Stomach (tissue), 4 donors: ENCODE measurements at regions not wholly inside any gene's neighbourhood (a gene's known extent, or its start where the extent isn't known, plus 50 kb on each side); places are given as distances from the start of the nearest gene placed in this dataset.

Experiments used
- EP300 ChIP-seq: sonication (generic); formaldehyde crosslinking; IDR thresholded peaks from one replicate; pipeline ENCODE4 v1.6.1; 2017; ENCODE audit warnings: antibody characterized with exemption
- POLR2A ChIP-seq, 4 donors: fragments of 450-650 bp; IDR thresholded peaks; one replicate each; pipeline ENCODE4 v1.6.1; 2016; ENCODE audit warnings: antibody characterized with exemption in 4 of 4, control low read depth in 2 of 4, mild to moderate bottlenecking in 1 of 4, moderate library complexity in 1 of 4
- POLR2AphosphoS5 ChIP-seq, 3 donors: sonication (generic); formaldehyde crosslinking; IDR thresholded peaks; one replicate each; pipeline ENCODE4 v1.6.1; 2016; ENCODE audit warnings: antibody characterized with exemption in 3 of 3
- TF ChIP-seq, protein P1 (sequence below), 7 experiments: fragments of 450-650 bp in 4 of 7; fragments of 200-600 bp in 3 of 7; sonication (generic) in 3 of 7; IDR thresholded peaks; one replicate each; pipeline ENCODE4 v1.5.1; 2016 to 2019; ENCODE audit warnings: antibody characterized with exemption in 7 of 7, control low read depth in 2 of 7, mild to moderate bottlenecking in 1 of 7

DNA sequence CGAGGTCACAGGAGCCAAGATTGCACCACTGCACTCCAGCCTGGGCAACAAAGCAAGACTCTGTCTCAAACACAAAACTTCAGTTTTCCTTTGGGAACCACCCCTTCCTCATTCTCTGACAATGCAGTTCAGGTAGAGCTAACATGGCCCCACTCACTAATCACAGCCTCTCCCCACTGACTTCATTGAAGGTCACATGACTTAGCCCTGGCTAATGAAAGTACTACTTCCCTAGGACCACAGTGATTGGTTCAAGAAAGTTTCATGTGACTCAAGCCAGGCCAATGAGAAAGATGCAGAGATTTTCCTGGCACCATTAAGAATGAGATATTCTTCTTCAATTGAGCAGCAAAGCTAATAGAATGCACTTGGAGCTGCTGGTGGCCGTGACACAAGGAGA, 67.2 kb upstream of the GPBP1 start:
- TF ChIP-seq, protein P1, sequence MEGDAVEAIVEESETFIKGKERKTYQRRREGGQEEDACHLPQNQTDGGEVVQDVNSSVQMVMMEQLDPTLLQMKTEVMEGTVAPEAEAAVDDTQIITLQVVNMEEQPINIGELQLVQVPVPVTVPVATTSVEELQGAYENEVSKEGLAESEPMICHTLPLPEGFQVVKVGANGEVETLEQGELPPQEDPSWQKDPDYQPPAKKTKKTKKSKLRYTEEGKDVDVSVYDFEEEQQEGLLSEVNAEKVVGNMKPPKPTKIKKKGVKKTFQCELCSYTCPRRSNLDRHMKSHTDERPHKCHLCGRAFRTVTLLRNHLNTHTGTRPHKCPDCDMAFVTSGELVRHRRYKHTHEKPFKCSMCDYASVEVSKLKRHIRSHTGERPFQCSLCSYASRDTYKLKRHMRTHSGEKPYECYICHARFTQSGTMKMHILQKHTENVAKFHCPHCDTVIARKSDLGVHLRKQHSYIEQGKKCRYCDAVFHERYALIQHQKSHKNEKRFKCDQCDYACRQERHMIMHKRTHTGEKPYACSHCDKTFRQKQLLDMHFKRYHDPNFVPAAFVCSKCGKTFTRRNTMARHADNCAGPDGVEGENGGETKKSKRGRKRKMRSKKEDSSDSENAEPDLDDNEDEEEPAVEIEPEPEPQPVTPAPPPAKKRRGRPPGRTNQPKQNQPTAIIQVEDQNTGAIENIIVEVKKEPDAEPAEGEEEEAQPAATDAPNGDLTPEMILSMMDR (IDR thresholded peaks at IDR 0.05), result no peak
- TF ChIP-seq POLR2AphosphoS5 (IDR thresholded peaks at IDR 0.05), result no peak
- no peak for TF ChIP-seq POLR2A (IDR thresholded peaks at IDR 0.05)
- TF ChIP-seq EP300, result no peak
